ENCODE measurements at regions not wholly inside any gene's neighbourhood (a gene's known extent, or its start where the extent isn't known, plus 50 kb on each side); places are given as distances from the start of the nearest gene placed in this dataset.

- no peaks in the 10 kb centered on the region for H3K9me1 ChIP-seq (replicated peaks; ENCODE audit: control insufficient read depth, extremely low read depth, insufficient read depth, low read length)
- H2AFZ ChIP-seq (ENCODE audit: low read depth, low read length), result no peak overlapping the region
- no peak overlapping the region for H3K4me2 ChIP-seq (ENCODE audit: insufficient read depth, low read length)
- DNase-seq (ENCODE audit: low read depth, low spot score) (no peak), FAIRE-seq (no peak)
- no peaks in the 10 kb centered on the region for H3K36me3 ChIP-seq (ENCODE audit: control insufficient read depth in 2 of 2, extremely low read depth in 1 of 2, insufficient read depth in 2 of 2, low read length in 2 of 2)
- H3K4me1 ChIP-seq (ENCODE audit: control insufficient read depth, extremely low read depth, insufficient read depth, low read length), result no peaks in the 10 kb centered on the region
- CTCF ChIA-PET, result no interaction called here
- no peak overlapping the region for H3K27ac ChIP-seq (ENCODE audit: insufficient read depth, low read depth, low read length)
- TF ChIP-seq CTCF (IDR thresholded peaks at IDR 0.05; ENCODE audit: extremely low read depth in 1 of 2, insufficient read depth in 1 of 2, low read depth in 1 of 2, low read length in 2 of 2), result no peak
- no peak for TF ChIP-seq MYC (IDR thresholded peaks at IDR 0.05; ENCODE audit: low read depth, low read length)
- TF ChIP-seq JUN (IDR thresholded peaks at IDR 0.05; ENCODE audit: borderline replicate concordance, insufficient read depth, insufficient read length, low read depth), result no peak
- TF ChIP-seq POLR2A (IDR thresholded peaks at IDR 0.05; ENCODE audit: low read depth, low read length), result no peak
- TF ChIP-seq MAX (IDR thresholded peaks at IDR 0.05; ENCODE audit: insufficient read depth, insufficient read length), result no peak
- TF ChIP-seq POLR2AphosphoS5 (IDR thresholded peaks at IDR 0.05; ENCODE audit: insufficient read depth, low read depth, low read length), result no peak
- no peak for TF ChIP-seq EZH2 (IDR thresholded peaks at IDR 0.05; ENCODE audit: borderline replicate concordance, low read depth, low read length, severe bottlenecking)
- TF ChIP-seq GATA2 (IDR thresholded peaks at IDR 0.05; ENCODE audit: insufficient read depth, insufficient read length, low read depth, low read length), result no peak
- no peak for TF ChIP-seq FOS (IDR thresholded peaks at IDR 0.05; ENCODE audit: borderline replicate concordance, insufficient read depth, low read length)
- no peak overlapping the region for H3K9ac ChIP-seq (replicated peaks; ENCODE audit: extremely low read depth, insufficient read depth, low read length)
- H3K79me2 ChIP-seq (ENCODE audit: control insufficient read depth, insufficient read depth, low read length), result no peaks in the 10 kb centered on the region
- no peak overlapping the region for H3K4me3 ChIP-seq (replicated peaks in 1 of 3; ENCODE audit: insufficient read depth in 1 of 3, low read depth in 1 of 3, low read length in 3 of 3)
- H3K9me3 ChIP-seq (replicated peaks; ENCODE audit: control insufficient read depth, insufficient read depth, low read length), result no peaks in the 10 kb centered on the region
- intact Hi-C loops (cut with micrococcal nuclease) (no loop called here), dilution Hi-C loops (cut with MboI; ENCODE audit: extremely low pct_ligation_motif_present, low sequenced_read_pairs) (no loop called here)
- POLR2A ChIA-PET, result no interaction called here
- H3K27me3 ChIP-seq (ENCODE audit: control insufficient read depth in 2 of 2, insufficient read depth in 2 of 2, low read length in 2 of 2), result no peaks in the 10 kb centered on the region
- BruUV-seq (replicated peaks), result no TSS peak
- no peaks in the 10 kb centered on the region for H4K20me1 ChIP-seq (replicated peaks; ENCODE audit: control insufficient read depth, extremely low read depth, insufficient read depth, low read length)
These were observed 269.1 kb downstream of the MTRR start for GRCh38 chr5:8137941-8138550.

Measured in endothelial cell of umbilical vein (primary cell).